SHP77 treated with DMSO at 0.1 percent for 48 hours (cell line): ENCODE measurements at regions not wholly inside any gene's neighbourhood (a gene's known extent, or its start where the extent isn't known, plus 50 kb on each side); places are given as distances from the start of the nearest gene placed in this dataset.
A peak's percentile ranks its signal among the peaks of the same experiment; 100 is the strongest.
"Not testable (repeated sequence)": the region's sequence is repeated elsewhere in the genome, so short reads cannot be mapped to it uniquely, and the experiment has no call there.

Experiments
- DNase-seq: peaks from one replicate; lab custom pipeline; 2025; lab: John Stamatoyannopoulos, UW

DNA sequence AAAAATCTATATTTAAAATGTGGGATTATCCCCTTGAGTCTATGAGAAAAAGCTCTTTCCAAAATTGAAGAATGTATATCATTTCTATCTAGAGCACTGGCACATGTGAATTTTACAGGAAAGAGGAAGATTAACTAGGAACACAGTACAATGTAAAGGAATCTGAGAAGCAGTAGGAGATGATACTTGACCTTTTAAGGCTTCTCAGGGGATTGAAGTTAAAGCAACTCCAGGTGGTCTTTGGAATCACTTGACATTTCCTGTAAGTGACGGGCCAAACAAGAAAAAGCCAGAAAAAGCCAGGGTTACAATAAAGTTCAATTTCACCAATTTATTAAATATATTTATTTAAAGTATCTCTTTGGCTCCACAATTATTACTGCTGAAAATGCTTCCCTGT lies 1373.9 kb downstream of the OLFM4 start:
- DNase-seq = no peak

- DNase-seq = peak; percentile 30
Measured at GRCh38 chr13:54415753-54416366, 1387.2 kb downstream of the OLFM4 start.

DNA sequence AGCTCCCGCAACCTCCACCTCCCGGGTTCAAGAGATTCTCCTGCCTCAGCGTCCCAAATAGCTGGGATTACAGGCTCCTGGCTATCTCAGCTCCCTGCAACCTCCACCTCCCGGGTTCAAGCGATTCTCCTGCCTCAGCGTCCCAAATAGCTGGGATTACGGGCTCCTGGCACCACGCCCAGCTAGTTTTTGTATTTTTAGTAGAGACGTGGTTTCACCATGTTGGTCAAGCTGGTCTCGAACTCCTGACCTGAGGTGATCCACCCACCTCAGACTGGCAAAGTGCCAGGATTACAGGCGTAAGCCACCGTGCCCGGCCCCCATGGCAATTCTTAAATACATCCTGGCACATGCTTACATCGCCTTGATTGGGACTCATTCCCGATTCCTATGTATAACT lies 1394.3 kb downstream of the OLFM4 start:
- DNase-seq = not testable (repeated sequence)

- no peak for DNase-seq
Measured at GRCh38 chr13:54424344-54424743, 1395.7 kb downstream of the OLFM4 start.

- peak; percentile 58 for DNase-seq
Measured at GRCh38 chr13:54433493-54434206, 1405.0 kb downstream of the OLFM4 start.

GRCh38 chr13:54440853-54441400 lies 1412.3 kb downstream of the OLFM4 start:
- DNase-seq = not testable (repeated sequence)

DNA sequence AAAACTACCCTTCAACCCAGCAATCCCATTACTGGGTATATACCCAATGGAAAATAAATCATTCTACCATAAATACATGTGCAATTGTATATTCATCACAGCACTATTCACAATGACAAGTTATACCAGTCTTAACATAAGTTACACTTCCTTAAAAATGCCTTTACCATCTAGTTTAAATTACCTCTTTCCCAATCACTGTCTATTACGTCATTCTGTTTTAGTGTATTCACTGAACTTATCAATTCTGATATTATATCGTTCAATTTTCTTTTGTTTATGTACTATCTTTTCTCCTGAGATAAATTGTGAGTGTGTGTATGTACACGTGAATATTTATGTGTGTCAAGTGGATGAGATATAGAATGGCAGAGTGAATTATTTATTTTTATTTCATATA lies 1416.8 kb downstream of the OLFM4 start:
- DNase-seq = no peak

- DNase-seq = no peak
Measured at GRCh38 chr13:54445865-54446264, 1417.3 kb downstream of the OLFM4 start.

DNA sequence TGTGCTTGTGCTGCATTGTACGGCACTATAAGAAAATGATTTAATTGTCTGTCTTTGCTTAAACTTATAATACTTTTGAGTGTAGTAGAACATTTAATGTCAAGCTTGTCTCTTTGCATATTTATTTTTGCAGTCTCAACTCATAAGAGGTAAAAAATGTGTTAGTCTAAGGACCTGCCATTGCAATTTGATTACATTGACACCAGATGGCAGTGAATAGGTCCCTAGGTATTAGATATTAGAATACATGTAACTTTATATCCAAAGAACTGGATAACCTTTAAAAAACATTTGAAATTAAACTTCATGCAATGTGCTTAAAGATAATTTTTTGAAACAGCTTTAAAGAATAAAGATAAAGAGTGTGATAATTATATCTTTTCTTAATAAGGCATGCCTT lies 1421.3 kb downstream of the OLFM4 start:
- no peak for DNase-seq

DNA sequence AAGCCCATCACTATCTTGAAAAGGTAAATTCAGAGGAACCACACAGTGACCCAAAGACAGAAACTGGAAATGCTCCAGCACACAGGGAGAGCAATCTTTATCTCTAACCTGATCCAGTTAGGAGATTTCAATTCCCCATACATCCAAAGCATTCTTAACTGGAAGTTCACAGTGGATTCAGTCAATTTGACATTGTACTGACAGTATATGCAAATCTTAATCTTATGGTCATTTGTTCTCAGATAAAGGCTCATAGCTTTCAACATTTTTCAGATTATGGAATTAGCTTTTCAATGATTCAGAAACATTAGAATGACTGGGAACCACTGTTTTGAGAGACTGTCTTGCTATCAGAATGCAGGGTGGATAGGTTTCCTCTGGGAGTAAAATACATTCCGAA lies 1455.6 kb downstream of the OLFM4 start:
- DNase-seq = no peak

GRCh38 chr13:54486421-54487166 lies 1458.0 kb downstream of the OLFM4 start:
- no peak for DNase-seq

- no peak for DNase-seq
Measured at GRCh38 chr13:54489359-54489758, 1460.7 kb downstream of the OLFM4 start.

DNA sequence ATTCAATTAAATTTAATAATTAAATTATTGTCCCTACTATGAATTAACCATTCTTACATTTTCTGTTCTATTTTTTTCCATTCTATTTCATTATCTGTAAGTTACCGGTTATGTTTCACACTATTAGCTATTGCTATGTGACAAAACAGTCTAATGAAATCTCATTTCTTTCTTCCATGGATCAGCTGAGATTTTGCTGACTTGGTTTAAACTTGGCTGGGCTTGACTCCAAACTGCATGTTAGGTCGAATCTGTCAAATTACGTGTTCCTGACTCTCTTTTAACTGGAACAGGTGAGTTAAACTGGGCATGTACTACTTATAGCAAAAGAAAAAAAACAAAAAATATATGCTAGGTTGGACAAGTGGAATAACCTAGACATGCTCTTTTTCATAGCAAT lies 1464.4 kb downstream of the OLFM4 start:
- no peak for DNase-seq

GRCh38 chr13:54511366-54511765 lies 1482.8 kb downstream of the OLFM4 start:
- DNase-seq = no peak

DNA sequence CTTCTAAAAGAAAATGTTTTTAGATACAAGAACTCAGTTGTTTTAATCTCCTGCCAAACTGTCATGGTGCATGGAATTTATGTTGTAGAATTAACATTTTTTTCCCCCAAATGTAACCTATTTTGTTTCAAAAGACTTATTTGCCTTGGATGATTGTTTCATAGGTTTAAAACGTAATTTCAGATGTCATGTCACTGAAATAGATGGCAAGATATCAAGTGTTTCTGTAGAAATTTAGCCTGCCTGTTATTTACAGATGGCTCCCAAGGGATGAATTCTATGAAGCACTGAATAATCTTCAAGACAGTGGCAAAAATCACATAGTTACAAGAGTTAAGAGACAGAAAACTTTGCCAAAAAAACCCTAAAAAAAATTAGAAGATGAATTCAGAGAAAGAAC lies 1484.6 kb downstream of the OLFM4 start:
- no peak for DNase-seq

DNA sequence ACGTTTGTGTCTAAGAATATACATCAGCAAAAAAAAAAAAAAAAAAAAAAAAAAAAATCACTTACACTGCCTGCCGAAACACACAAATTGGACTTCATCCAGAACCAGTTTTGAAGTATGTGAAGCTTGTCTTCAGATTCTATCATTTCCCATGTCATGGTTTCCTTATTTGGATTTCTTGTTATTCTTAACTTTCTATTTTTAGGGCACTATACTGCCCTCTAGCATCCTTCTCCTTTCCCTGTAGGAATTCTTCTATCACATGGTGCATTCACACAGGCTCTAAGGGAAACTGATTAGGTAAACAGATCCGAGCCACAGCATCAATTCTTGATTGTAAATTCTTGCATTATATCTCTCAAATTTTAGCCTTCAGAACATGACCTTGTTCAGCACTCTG lies 1507.5 kb downstream of the OLFM4 start:
- no peak for DNase-seq

DNA sequence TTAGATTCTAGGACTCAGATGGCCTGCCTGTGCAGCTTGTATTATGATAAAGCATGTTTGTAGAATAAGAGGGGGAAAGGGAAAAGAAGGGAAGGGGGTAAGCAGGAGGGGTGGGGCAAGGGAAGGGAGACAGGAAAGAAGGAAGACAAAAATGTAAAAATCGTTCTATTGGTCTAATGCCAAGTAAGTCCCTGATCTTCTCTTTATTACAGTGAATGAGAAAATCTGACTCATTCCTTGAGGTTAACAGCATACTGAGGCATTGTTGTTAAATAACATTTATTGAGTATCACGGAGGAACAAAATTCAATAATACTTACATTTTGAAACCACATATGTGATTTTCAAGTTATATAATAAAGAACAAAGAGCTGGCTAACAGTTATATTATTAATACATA lies 1534.7 kb downstream of the OLFM4 start:
- DNase-seq = no peak

GRCh38 chr13:54572037-54572436 lies 1543.4 kb downstream of the OLFM4 start:
- DNase-seq = peak; percentile 16

- DNase-seq = no peak
Measured at GRCh38 chr13:54573186-54573585, 1544.6 kb downstream of the OLFM4 start.

DNA sequence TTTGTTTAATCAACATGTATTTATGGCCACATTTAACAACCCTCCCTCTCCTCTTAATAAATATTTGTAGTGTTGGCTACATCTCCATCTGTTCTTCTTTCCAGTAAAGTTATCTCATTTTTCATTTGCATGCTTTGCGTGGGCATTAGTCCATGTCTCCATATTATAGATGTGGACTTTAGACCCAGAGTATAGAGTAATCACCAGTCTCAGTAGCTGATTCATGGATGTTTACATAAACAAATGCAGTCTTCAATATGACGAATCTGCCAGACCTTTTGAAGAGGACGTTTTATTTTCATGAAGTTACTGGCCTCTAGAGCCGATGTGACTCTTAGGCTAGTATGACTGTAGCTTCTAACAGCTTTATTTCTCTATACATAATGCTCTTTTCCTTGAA lies 1546.2 kb downstream of the OLFM4 start:
- no peak for DNase-seq

DNA sequence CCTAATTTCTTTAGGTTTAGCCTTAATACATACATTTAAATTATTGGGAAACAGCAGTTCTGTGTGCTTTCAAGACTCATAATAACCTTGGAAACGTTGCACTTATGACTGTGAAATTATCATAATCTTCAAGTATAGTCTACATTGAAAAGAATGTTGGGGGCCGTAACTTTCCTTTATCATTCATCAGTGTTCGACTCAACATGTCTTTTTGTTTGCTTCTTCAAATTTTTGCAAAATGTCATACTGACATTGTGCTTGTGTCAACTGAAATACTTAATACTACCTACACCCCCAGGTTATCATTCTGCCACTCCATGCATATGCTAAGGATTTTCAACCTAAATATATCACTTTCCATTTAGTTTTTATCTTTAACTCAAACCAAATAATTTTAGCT lies 1562.9 kb downstream of the OLFM4 start:
- no peak for DNase-seq

GRCh38 chr13:54592201-54592600 lies 1563.6 kb downstream of the OLFM4 start:
- no peak for DNase-seq

DNA sequence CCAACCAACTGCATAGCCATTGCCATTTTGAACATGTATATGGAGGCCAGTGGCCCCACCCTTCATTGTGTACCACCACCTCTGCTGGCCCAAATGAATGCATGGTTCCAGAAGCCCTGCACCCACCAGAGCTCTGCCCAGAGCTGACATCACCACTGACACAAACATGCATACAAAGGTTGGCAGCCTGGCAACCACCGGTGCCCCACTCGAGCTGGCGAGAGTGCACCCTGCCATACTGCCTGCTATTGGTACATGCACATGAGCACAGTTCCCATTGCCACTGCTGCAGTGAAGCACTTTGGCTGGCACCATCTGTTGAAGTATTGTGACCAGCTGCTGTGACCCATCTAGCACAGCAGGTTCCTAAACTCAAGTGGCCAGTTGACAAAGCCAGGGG lies 1564.9 kb downstream of the OLFM4 start:
- no peak for DNase-seq
